GM18505 (cell line): ENCODE measurements at regions not wholly inside any gene's neighbourhood (a gene's known extent, or its start where the extent isn't known, plus 50 kb on each side); places are given as distances from the start of the nearest gene placed in this dataset.

Experiments used
- ATAC-seq: cut with Tn5 transposase; IDR thresholded peaks from one replicate; pipeline ENCODE4 v1.9.1; 2021; ENCODE audit not compliant: unreplicated experiment
- POLR2A ChIP-seq: IDR thresholded peaks from 4 replicates; pipeline ENCODE4 v1.6.1; 2011; ENCODE audit warnings: borderline replicate concordance; ENCODE audit not compliant: insufficient read depth, insufficient read length; ENCODE audit errors: extremely low read depth

GRCh38 chr3:177721864-177722785 lies 524.8 kb upstream of the TBL1XR1 start:
- ATAC-seq, result no peak
- no peak for TF ChIP-seq POLR2A

GRCh38 chr3:177724020-177724638 lies 526.8 kb upstream of the TBL1XR1 start:
- no peak for TF ChIP-seq POLR2A

GRCh38 chr3:177725165-177725564 lies 527.9 kb upstream of the TBL1XR1 start:
- no peak for ATAC-seq
- TF ChIP-seq POLR2A, result no peak

More at GRCh38 chr3:177724020-177724638, 526.8 kb upstream of the TBL1XR1 start:
- ATAC-seq, result no peak

GRCh38 chr3:177726807-177727206 lies 529.5 kb upstream of the TBL1XR1 start:
- ATAC-seq, result no peak
- no peak for TF ChIP-seq POLR2A

- no peak for TF ChIP-seq POLR2A
- ATAC-seq, result no peak
Observed at GRCh38 chr3:177729956-177730681, 532.8 kb upstream of the TBL1XR1 start.

- no peak for ATAC-seq
- no peak for TF ChIP-seq POLR2A
Observed at GRCh38 chr3:177730814-177731213, 533.5 kb upstream of the TBL1XR1 start.

GRCh38 chr3:177731644-177732268 lies 534.5 kb upstream of the TBL1XR1 start:
- no peak for ATAC-seq
- TF ChIP-seq POLR2A, result no peak

- no peak for TF ChIP-seq POLR2A
- ATAC-seq, result no peak
Observed at GRCh38 chr3:177733233-177733632, 536.0 kb upstream of the TBL1XR1 start.

GRCh38 chr3:177733936-177734335 lies 536.7 kb upstream of the TBL1XR1 start:
- no peak for ATAC-seq
- no peak for TF ChIP-seq POLR2A

- no peak for TF ChIP-seq POLR2A
Observed at GRCh38 chr3:177735431-177735830, 538.1 kb upstream of the TBL1XR1 start.

GRCh38 chr3:177739461-177739860 lies 542.2 kb upstream of the TBL1XR1 start:
- no peak for ATAC-seq
- TF ChIP-seq POLR2A, result no peak

More at GRCh38 chr3:177735431-177735830, 538.1 kb upstream of the TBL1XR1 start:
- no peak for ATAC-seq

- TF ChIP-seq POLR2A, result no peak
- ATAC-seq, result no peak
Observed at GRCh38 chr3:177740254-177740653, 543.0 kb upstream of the TBL1XR1 start.

- peak; percentile 57 for ATAC-seq
Observed at GRCh38 chr3:177742273-177742672, 545.0 kb upstream of the TBL1XR1 start.

More at GRCh38 chr3:177742273-177742672, 545.0 kb upstream of the TBL1XR1 start:
- no peak for TF ChIP-seq POLR2A
